ENCODE measurements at regions not wholly inside any gene's neighbourhood (a gene's known extent, or its start where the extent isn't known, plus 50 kb on each side); places are given as distances from the start of the nearest gene placed in this dataset.

DNA sequence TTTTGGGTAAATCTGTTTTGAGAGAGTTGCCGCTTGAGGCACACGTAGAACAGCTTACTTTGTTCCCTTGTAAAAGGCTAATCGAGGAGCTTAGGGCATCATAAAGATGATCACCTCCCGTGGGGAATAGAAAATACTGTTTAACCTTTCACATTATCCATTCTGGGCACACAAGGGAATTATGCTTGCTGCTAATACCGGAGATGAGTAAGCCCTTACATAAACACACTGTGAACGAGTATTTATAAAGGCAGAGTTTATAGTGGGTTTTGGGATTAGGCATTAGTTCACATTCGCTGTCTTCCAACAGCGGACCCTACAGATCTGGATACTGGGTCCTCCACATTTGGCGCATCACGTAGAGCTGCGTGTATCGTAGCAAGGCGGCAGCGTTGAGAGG, 51.2 kb upstream of the CNTNAP4 start:
- H3K9me3 ChIP-seq (ENCODE audit: control insufficient read depth in 2 of 3, low read length in 3 of 3), result no peaks in the 10 kb centered on the region
- no peak overlapping the region for H3K4me3 ChIP-seq (ENCODE audit: low read length)
- Mint-ChIP-seq H3K9me3 (peaks cover 0 to 7% (median 5%) of the 10 kb centered on the region in 11 donors), H3K27ac (no peak overlapping the region), H3K36me3 (peaks cover 0 to under 1% (median 0%) of the 10 kb centered on the region in 5 donors), H3K27me3 (no peaks in the 10 kb centered on the region), H3K4me3 (no peak overlapping the region), H3K4me1 (no peaks in the 10 kb centered on the region)
- no peaks in the 10 kb centered on the region for H3K27me3 ChIP-seq (ENCODE audit: control insufficient read depth in 2 of 2, insufficient read depth in 2 of 2, low read length in 2 of 2)
- no peaks in the 10 kb centered on the region for H3K36me3 ChIP-seq (ENCODE audit: control insufficient read depth in 2 of 3, insufficient read depth in 3 of 3, low read length in 3 of 3)
- ChIA-PET POLR2A (no interaction called here), CTCF (no interaction called here)
- intact Hi-C loops (cut with micrococcal nuclease), result no loop called here
- DNase-seq (no peak), ATAC-seq (no peak)
- no peak overlapping the region for H3K27ac ChIP-seq (ENCODE audit: low read depth, low read length)
- H3K4me1 ChIP-seq (ENCODE audit: control insufficient read depth in 2 of 2, insufficient read depth in 2 of 2, low read length in 2 of 2), result no peaks in the 10 kb centered on the region

DNA sequence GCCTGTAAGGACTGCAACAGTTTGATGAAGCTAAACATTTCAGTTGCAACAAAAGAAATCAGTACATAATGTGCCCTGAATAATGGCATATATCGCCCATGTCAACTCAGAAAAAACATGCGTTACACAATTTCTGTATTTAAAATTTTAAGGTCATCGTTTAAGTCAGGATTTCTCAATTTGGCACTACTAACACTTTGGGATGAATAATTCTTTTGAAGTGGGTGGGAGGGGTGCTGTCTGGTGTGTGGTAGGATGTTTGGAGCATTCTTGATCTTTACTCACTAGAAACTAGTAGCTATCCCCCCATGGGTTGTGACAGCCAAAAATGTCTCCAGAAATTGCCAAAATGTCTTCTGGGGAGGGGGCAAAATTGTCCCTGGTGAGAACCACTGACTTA, 50.7 kb upstream of the CNTNAP4 start:
- Mint-ChIP-seq H3K27ac (no peak overlapping the region), H3K9me3 (peaks cover 0 to 7% (median 5%) of the 10 kb centered on the region in 11 donors), H3K4me3 (no peak overlapping the region), H3K27me3 (no peaks in the 10 kb centered on the region), H3K36me3 (peaks cover 0 to 3% (median 0%) of the 10 kb centered on the region in 5 donors), H3K4me1 (no peaks in the 10 kb centered on the region)
- Histone ChIP-seq H3K4me1 (ENCODE audit: control insufficient read depth in 2 of 2, insufficient read depth in 2 of 2, low read length in 2 of 2) (no peaks in the 10 kb centered on the region), H3K36me3 (ENCODE audit: control insufficient read depth in 2 of 3, insufficient read depth in 3 of 3, low read length in 3 of 3) (no peaks in the 10 kb centered on the region), H3K27me3 (ENCODE audit: control insufficient read depth in 2 of 2, insufficient read depth in 2 of 2, low read length in 2 of 2) (no peaks in the 10 kb centered on the region), H3K4me3 (ENCODE audit: low read length) (no peak overlapping the region), H3K27ac (ENCODE audit: low read depth, low read length) (no peak overlapping the region), H3K9me3 (ENCODE audit: control insufficient read depth in 2 of 3, low read length in 3 of 3) (no peaks in the 10 kb centered on the region)
- no peak for DNase-seq
- intact Hi-C loops (cut with micrococcal nuclease), result no loop called here
- no peak for ATAC-seq
- ChIA-PET CTCF (no interaction called here), POLR2A (no interaction called here)

Measured in naive thymus-derived CD4-positive, alpha-beta T cell (primary cell).